Right lung (tissue), 2 donors: ENCODE measurements at regions not wholly inside any gene's neighbourhood (a gene's known extent, or its start where the extent isn't known, plus 50 kb on each side); places are given as distances from the start of the nearest gene placed in this dataset.
A peak's percentile ranks its signal among the peaks of the same experiment; 100 is the strongest.

ENCODE experiments used
- DNase-seq, 2 donors: peaks; one replicate each; pipeline ENCODE4 v3.0.0-alpha.2; 2013

GRCh38 chr20:1790386-1790785 is 104.8 kb upstream of the SIRPA start:
- DNase-seq, result no peak

- DNase-seq, result no peak
Observed at GRCh38 chr20:1788044-1788443, 107.2 kb upstream of the SIRPA start.

- DNase-seq, result no peak
Observed at GRCh38 chr20:1786486-1786885, 108.7 kb upstream of the SIRPA start.

- no peak for DNase-seq
Observed at GRCh38 chr20:1784586-1784985, 110.6 kb upstream of the SIRPA start.

- no peak for DNase-seq
Observed at GRCh38 chr20:1783245-1783644, 112.0 kb upstream of the SIRPA start.

- DNase-seq, result no peak
Observed at GRCh38 chr20:1782181-1782580, 113.0 kb upstream of the SIRPA start.

- no peak for DNase-seq
Observed at GRCh38 chr20:1779567-1779966, 115.6 kb upstream of the SIRPA start.

- no peak for DNase-seq
Observed at GRCh38 chr20:1778338-1778737, 116.9 kb upstream of the SIRPA start.

- no peak for DNase-seq
Observed at GRCh38 chr20:1777476-1777820, 117.8 kb upstream of the SIRPA start.

GRCh38 chr20:1776681-1777475 is 118.3 kb upstream of the SIRPA start:
- DNase-seq, result peak; percentile 83 to 86

- no peak for DNase-seq
Observed at GRCh38 chr20:1775117-1775516, 117.5 kb upstream of the SIRPG start.

- no peak for DNase-seq
Observed at GRCh38 chr20:1774479-1774878, 116.9 kb upstream of the SIRPG start.

DNA sequence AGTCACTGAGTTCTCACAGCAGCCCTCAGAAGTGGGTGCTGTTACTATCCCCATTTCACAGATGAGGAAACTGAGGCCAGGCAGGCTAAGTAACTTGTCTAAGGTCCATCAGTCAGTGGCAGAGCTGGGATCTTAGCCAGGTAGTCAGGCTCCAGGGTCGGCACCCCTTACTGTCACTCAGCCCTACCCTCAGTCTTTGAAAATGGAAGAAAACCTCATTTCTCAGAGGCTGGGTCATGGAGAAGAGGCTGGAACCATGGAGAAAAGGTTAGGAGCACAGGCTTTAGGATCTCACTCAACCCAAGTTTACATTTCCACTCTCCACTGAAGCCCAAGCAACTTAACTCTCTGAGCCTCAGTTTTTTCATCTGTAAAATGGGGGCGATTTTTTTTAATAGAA is 116.2 kb upstream of the SIRPG start:
- DNase-seq, result no peak

DNA sequence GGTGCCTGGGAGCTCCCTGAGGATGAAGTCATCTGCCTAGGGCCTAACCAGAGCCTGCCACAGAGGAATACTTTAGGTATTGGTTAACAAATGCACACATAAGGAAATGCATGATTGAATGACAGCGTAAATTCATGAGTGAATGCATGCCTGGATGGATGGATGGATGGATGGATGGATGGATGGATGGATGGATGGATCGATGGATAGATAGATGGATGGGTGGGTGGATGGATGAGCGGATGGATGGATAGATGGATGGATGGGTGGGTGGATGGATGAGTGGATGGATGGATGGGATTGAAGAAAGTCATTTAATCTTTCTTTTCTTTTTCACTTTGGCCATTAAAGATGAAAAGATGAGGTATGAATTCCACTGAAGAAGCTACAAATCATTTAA is 111.9 kb upstream of the SIRPG start:
- no peak for DNase-seq

DNA sequence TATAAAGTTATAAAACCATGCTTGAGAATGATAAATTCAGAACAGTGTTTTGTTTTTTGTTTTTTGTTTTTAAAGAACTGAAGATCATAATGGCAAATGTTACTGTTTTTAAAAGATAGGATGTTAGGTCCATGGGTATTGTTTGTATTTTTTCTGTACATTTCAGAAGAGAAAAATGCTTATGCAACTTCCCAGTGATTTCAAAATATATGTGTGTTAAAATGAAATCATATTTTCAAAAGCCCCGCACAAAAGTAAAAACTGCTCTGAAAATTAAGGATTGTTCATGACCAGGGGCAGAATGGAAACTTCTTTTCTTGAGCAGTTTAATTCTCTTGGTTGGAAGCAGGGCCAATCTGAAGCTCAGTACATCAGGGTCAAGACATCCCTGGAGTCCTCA is 109.2 kb upstream of the SIRPG start:
- no peak for DNase-seq

DNA sequence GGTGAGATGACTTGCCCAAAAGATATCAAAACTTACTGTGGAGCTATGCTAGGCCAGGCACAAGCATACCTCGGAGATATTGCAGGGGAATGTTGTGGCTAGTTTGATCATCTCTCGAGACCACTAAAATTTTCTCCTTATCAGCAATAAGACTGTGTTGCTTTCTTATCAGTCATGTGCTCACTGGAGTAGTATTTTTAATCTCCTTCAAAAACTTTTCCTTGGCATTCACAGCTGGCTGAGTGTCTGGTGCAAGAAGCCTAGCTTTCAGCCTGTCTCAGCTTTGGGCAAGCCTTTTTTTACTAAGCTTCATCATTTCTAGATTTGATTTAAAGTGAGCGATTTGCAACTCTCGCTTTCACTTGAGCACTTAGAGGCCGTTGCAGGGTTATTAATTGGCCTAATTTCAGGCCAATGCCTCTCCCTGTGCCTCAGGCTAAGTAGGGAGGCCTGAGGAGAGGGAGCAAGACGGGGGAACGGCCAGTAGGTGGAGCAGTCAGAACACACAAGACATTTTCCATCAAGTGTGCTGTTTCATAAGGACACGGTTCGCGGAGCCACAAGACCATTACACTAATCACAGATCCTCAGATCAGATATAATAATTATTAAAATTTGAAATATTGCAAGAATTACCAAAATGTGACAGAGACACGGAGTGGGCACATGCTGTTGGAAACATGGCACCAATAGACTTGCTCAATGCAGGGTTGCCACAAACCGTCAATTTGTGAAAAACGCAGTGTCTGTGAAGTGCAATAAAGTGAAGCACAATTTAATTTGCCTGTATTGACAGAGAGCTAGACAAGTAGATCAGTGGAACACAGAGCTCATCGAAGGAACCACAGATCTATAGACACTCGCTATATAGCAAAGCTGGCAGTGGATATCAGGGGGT is 106.8 kb upstream of the SIRPG start:
- peak; percentile 42 to 58 for DNase-seq

DNA sequence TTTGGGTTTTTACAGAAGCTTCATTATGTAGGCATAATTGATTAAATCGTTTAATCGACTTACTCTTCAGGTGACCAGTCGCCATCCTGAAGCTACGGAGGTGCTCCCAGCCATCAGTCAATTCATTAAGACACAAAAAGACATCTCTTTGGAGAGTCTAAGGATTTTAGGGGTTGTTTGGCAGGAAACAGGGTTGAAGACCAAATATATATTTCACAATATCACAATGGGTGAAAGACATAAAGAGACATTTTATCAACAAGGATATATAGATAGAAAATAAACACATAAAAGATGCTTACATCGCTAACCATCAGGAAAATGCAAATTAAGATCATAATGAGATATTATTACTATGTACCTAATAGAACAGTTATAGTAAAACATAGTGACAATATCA is 104.0 kb upstream of the SIRPG start:
- no peak for DNase-seq

- DNase-seq, result no peak
Observed at GRCh38 chr20:1761116-1761515, 103.5 kb upstream of the SIRPG start.

DNA sequence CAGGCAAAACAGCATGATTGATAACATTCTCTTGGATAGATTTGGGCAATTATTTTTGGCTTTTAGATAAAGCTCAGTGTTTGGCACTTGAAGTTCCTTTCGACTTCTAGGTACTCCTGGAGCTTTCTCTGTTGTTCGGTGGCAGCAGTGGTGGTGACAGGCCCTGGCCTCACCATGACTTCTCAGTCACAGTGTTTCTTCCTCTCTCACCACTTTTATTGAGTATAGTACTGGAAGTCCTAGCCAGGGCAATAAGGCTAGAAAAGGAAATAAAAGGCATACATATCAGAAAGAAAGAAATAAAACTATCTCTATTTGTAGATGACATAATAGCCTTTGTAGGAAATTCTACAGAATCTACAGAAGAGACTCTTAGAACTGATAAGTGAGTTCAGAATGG is 101.2 kb upstream of the SIRPG start:
- DNase-seq, result no peak

GRCh38 chr20:1757606-1758512 is 100.3 kb upstream of the SIRPG start:
- DNase-seq, result no peak

DNA sequence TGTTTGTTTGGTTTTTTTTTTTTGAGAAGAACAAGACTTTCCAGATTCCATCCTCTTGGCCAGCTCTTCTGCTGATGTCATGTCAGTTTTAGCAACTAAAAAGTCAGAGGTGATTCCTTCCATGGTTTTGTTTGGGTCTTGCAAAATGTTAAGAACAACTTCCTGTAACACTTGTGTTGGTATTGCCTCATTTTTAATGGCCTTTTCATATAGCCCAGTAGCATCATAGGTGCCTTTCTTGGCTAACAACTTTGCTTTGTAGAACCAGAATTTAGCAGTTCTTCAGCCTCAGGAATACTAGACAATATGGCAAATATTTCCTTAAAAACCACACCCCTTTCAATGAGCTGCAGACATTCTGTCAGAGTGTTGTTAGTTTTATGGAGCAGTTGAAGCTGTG is 99.5 kb upstream of the SIRPG start:
- DNase-seq, result no peak

GRCh38 chr20:1754749-1755148 is 97.2 kb upstream of the SIRPG start:
- DNase-seq, result no peak
